VCaP (cell line): ENCODE measurements at regions not wholly inside any gene's neighbourhood (a gene's known extent, or its start where the extent isn't known, plus 50 kb on each side); places are given as distances from the start of the nearest gene placed in this dataset.

ENCODE experiments used
- H3K27ac ChIP-seq: fragments of 450-650 bp; 2 replicates; pipeline ENCODE4 v1.5.1; 2017
- CTCF ChIP-seq: fragments of 450-650 bp; conservative IDR thresholded peaks from 2 replicates; pipeline ENCODE4 v1.5.1; 2017; ENCODE audit warnings: mild to moderate bottlenecking, moderate library complexity

- TF ChIP-seq CTCF, result no peak
- no peak overlapping the region for H3K27ac ChIP-seq
These were observed 276.6 kb downstream of the ARHGAP12 start for GRCh38 chr10:31652038-31652437.

- no peak overlapping the region for H3K27ac ChIP-seq
- no peak for TF ChIP-seq CTCF
These were observed 278.6 kb downstream of the ARHGAP12 start for GRCh38 chr10:31650010-31650409.

GRCh38 chr10:31648966-31649365, 279.7 kb downstream of the ARHGAP12 start:
- no peak for TF ChIP-seq CTCF
- H3K27ac ChIP-seq, result no peak overlapping the region

DNA sequence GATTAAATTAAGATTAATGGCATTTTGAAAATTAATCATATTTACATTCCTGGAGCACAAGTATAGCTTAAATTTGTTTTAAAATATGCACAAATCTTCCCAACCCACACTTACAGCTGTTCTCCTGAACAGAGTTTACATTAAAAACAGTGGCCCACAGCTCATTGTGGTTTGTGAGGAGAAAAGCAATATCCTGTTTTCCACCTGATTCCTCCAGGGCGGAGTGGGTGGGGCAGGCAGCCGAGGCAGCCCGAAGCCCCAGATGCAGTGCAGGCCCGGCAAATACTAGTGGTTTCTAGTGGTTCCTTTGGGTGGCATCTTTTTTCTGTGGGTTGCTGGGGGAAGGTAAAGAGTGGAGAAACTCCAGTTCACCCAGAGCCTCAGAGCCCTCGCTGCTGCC, 280.8 kb downstream of the ARHGAP12 start:
- no peak for TF ChIP-seq CTCF
- H3K27ac ChIP-seq, result no peak overlapping the region

- H3K27ac ChIP-seq, result no peak overlapping the region
- TF ChIP-seq CTCF, result no peak
These were observed 282.1 kb downstream of the ARHGAP12 start for GRCh38 chr10:31646519-31646918.

GRCh38 chr10:31645786-31646185, 282.8 kb downstream of the ARHGAP12 start:
- no peak overlapping the region for H3K27ac ChIP-seq
- TF ChIP-seq CTCF, result no peak

- TF ChIP-seq CTCF, result no peak
- no peak overlapping the region for H3K27ac ChIP-seq
These were observed 283.5 kb downstream of the ARHGAP12 start for GRCh38 chr10:31644931-31645633.
